Spleen (tissue), 11 donors: ENCODE measurements at regions not wholly inside any gene's neighbourhood (a gene's known extent, or its start where the extent isn't known, plus 50 kb on each side); places are given as distances from the start of the nearest gene placed in this dataset.

Experiments
- DNase-seq: peaks from one replicate; pipeline ENCODE4 v3.0.0-alpha.2; 2020
- H3K27ac ChIP-seq, 8 donors: fragments of 200-600 bp; sonication (generic) in 7 of 8; 1 replicate in 4 of 8; 2 replicates in 4 of 8; pipeline versions ENCODE4 v1.5.0 to v1.8.0; 2016 to 2021; ENCODE audit warnings: inconsistent platforms in 4 of 8, mild to moderate bottlenecking in 4 of 8, moderate library complexity in 1 of 8
- H3K27me3 ChIP-seq, 7 donors: fragments of 200-600 bp; sonication (generic) in 6 of 7; replicated peaks in 1 of 7; 1 replicate in 4 of 7; 2 replicates in 3 of 7; pipeline versions ENCODE4 v1.5.0 to v1.8.0; 2016 to 2021; ENCODE audit warnings: inconsistent platforms in 3 of 7, mild to moderate bottlenecking in 1 of 7
- H3K36me3 ChIP-seq, 6 donors: fragments of 200-600 bp; sonication (generic) in 5 of 6; 1 replicate in 4 of 6; 2 replicates in 2 of 6; pipeline versions ENCODE4 v1.5.0 to v1.8.0; 2016 to 2021; ENCODE audit warnings: inconsistent platforms in 2 of 6
- H3K4me1 ChIP-seq, 6 donors: fragments of 200-600 bp; sonication (generic) in 5 of 6; 1 replicate in 3 of 6; 2 replicates in 3 of 6; pipeline versions ENCODE4 v1.5.0 to v1.8.0; 2016 to 2021; ENCODE audit warnings: inconsistent platforms in 3 of 6
- H3K4me3 ChIP-seq, 8 donors: fragments of 200-600 bp; sonication (generic) in 7 of 8; 1 replicate in 4 of 8; 2 replicates in 4 of 8; pipeline versions ENCODE4 v1.5.0 to v1.8.0; 2016 to 2021; ENCODE audit warnings: inconsistent platforms in 4 of 8, mild to moderate bottlenecking in 4 of 8, moderate library complexity in 2 of 8
- H3K9me3 ChIP-seq, 8 donors: fragments of 200-600 bp; sonication (generic) in 7 of 8; 1 replicate in 4 of 8; 2 replicates in 4 of 8; pipeline versions ENCODE4 v1.5.0 to v1.8.0; 2016 to 2021; ENCODE audit warnings: inconsistent platforms in 4 of 8
- CTCF ChIP-seq, 11 experiments: fragments of 200-600 bp in 7 of 11; fragments of 450-650 bp in 4 of 11; sonication (generic) in 4 of 11; IDR thresholded peaks in 8 of 11; conservative IDR thresholded peaks in 3 of 11; 1 replicate in 7 of 11; 2 replicates in 4 of 11; pipeline versions ENCODE4 v1.4.0 to v1.8.0; 2016 to 2021; ENCODE audit warnings: antibody characterized with exemption in 11 of 11, inconsistent platforms in 4 of 11, mild to moderate bottlenecking in 1 of 11
- POLR2A ChIP-seq, 3 donors: fragments of 450-650 bp; IDR thresholded peaks; one replicate each; pipeline ENCODE4 v1.5.1; 2017; ENCODE audit warnings: antibody characterized with exemption in 3 of 3, mild to moderate bottlenecking in 1 of 3
- POLR2AphosphoS5 ChIP-seq, 3 donors: sonication (generic); formaldehyde crosslinking; IDR thresholded peaks; one replicate each; pipeline ENCODE4 v1.5.1; 2017; ENCODE audit warnings: antibody characterized with exemption in 3 of 3
- WGBS, 5 donors: extraction: QIAGEN DNeasy Blood & Tissue Kit in 3 of 5; methylation state at CpG; one replicate each; pipeline versions ENCODE4 v1.1.5 to v1.1.7; 2013 to 2018; 5-methylcytosine and 5-hydroxymethylcytosine counted together
- intact Hi-C: fragments of 100-400 bp; cut with DNase I; formaldehyde crosslinking; loops from one replicate; pipeline ENCODE4 v1.15.0; 2023; ENCODE audit warnings: low total_unique reads
- donor health status: healthy with polysubstance abuse.
- donor health status: DM: no; HTN: no; CAD: no; lungs with moderate emphysema.
- donor health status: DM: no; HTN: no; CAD: no.
- donor health status: Bipolar disorder and iron deficiency.
- donor health status: healthy.
- donor health status: DM: no; HTN: no; CAD: no.
- donor health status: DM: yes; HTN: yes; CAD: no.

GRCh38 chr14:73800970-73801515 is 50.6 kb upstream of the PTGR2 start:
- Histone ChIP-seq H3K4me1 (peaks cover 0 to 15% (median 1%) of the 10 kb centered on the region in 6 donors), H3K27me3 (no peaks in the 10 kb centered on the region), H3K9me3 (no peaks in the 10 kb centered on the region), H3K4me3 (no peak overlapping the region), H3K27ac (no peak overlapping the region), H3K36me3 (peaks cover 0 to 4% (median 0%) of the 10 kb centered on the region in 6 donors)
- DNase-seq: peak; percentile 15
- WGBS, 5 donors: 93 to 97% (median 96%) methylated on average over 7 of the region's 7 CpGs
- TF ChIP-seq CTCF (IDR thresholded peaks at IDR 0.05 in 8 of 11, conservative IDR thresholded peaks at IDR 0.05 in 3 of 11) (no peak), POLR2AphosphoS5 (IDR thresholded peaks at IDR 0.05) (no peak), POLR2A (IDR thresholded peaks at IDR 0.05) (no peak)
- intact Hi-C loops: no loop called here

GRCh38 chr14:73797543-73798265 is 53.9 kb upstream of the PTGR2 start:
- Histone ChIP-seq H3K36me3 (peaks cover 0 to 3% (median 0%) of the 10 kb centered on the region in 6 donors), H3K9me3 (no peaks in the 10 kb centered on the region), H3K4me3 (no peak overlapping the region), H3K4me1 (peaks cover 0 to 28% (median 15%) of the 10 kb centered on the region in 6 donors), H3K27ac (no peak overlapping the region), H3K27me3 (no peaks in the 10 kb centered on the region)
- 83 to 91% (median 86%) methylated on average over 4 of the region's 4 CpGs for WGBS, 5 donors
- intact Hi-C loops: no loop called here
- no peak for DNase-seq
- TF ChIP-seq POLR2AphosphoS5 (IDR thresholded peaks at IDR 0.05) (no peak), CTCF (IDR thresholded peaks at IDR 0.05 in 8 of 11, conservative IDR thresholded peaks at IDR 0.05 in 3 of 11) (no peak), POLR2A (IDR thresholded peaks at IDR 0.05) (no peak)

GRCh38 chr14:73796893-73797542 is 54.6 kb upstream of the PTGR2 start:
- TF ChIP-seq CTCF (IDR thresholded peaks at IDR 0.05 in 8 of 11, conservative IDR thresholded peaks at IDR 0.05 in 3 of 11) (no peak), POLR2A (IDR thresholded peaks at IDR 0.05) (no peak), POLR2AphosphoS5 (IDR thresholded peaks at IDR 0.05) (no peak)
- WGBS, 5 donors: 97 to 100% (median 98%) methylated on average over 4 of the region's 4 CpGs
- peak; percentile 6 for DNase-seq
- Histone ChIP-seq H3K27ac (no peak overlapping the region), H3K36me3 (peaks cover 0 to 3% (median 0%) of the 10 kb centered on the region in 6 donors), H3K27me3 (no peaks in the 10 kb centered on the region), H3K4me3 (no peak overlapping the region), H3K4me1 (peaks cover 0 to 28% (median 14%) of the 10 kb centered on the region in 6 donors), H3K9me3 (no peaks in the 10 kb centered on the region)
- intact Hi-C loops: no loop called here

- no peak overlapping the region for H3K4me3 ChIP-seq
- no peak for TF ChIP-seq CTCF (IDR thresholded peaks at IDR 0.05 in 8 of 11, conservative IDR thresholded peaks at IDR 0.05 in 3 of 11)
- no peak for TF ChIP-seq POLR2A (IDR thresholded peaks at IDR 0.05)
- TF ChIP-seq POLR2AphosphoS5 (IDR thresholded peaks at IDR 0.05): no peak
- peaks cover 0 to 3% (median 0%) of the 10 kb centered on the region in 6 donors for H3K36me3 ChIP-seq
- intact Hi-C loops: no loop called here
- peak; percentile 6 for DNase-seq
- H3K27ac ChIP-seq: no peak overlapping the region
- no peaks in the 10 kb centered on the region for H3K9me3 ChIP-seq
- no peaks in the 10 kb centered on the region for H3K27me3 ChIP-seq
- WGBS, 5 donors: 81 to 97% (median 90%) methylated on average over 2 of the region's 2 CpGs
- peaks cover 0 to 28% (median 14%) of the 10 kb centered on the region in 6 donors for H3K4me1 ChIP-seq
These were observed 55.2 kb upstream of the PTGR2 start for GRCh38 chr14:73796415-73796814.
